ENCODE measurements at regions not wholly inside any gene's neighbourhood (a gene's known extent, or its start where the extent isn't known, plus 50 kb on each side); places are given as distances from the start of the nearest gene placed in this dataset.
"Not testable (repeated sequence)": the region's sequence is repeated elsewhere in the genome, so short reads cannot be mapped to it uniquely, and the experiment has no call there.

DNA sequence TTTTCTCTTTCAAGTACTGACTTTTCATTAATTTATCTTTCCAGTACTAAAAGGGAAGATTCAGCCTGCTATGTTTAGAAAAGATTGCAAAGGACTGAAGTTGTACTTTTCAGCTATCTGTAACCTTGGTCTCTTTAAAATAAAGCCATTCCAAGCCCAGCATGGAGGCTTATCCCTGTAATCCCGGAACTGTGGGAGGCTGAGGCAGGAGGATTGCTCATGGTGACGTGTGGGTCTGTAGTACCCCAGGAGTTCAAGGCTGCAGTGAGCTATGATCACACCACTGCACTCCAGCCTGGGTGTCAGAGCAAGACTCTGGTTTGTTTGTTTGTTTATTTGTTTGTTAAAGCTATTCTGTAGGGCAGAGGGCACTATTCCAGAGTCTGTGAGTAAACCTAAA lies 50.6 kb upstream of the TMEM170B start:
- no peak for DNase-seq

- no peak for DNase-seq
These were observed 51.1 kb upstream of the TMEM170B start for GRCh38 chr6:11486486-11486885.

DNA sequence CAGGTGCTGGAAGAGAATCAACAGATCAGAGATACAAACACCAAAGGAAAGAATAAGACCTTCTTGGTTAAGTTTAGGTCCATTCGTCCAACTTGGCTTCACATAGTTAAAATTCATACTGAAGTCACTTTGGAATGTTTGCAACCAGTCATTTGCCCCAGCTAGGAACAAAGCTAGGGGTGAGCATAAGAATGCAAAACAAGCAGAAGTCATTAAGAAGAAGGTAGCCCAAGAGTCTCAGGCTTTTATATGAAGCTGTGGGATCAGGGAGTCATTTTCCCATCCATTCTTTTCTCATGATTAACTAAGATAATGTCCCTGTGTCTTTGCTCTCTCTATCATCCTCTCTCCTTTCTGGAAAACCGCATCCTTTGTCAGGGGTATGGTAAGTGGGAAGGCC lies 51.5 kb upstream of the TMEM170B start:
- DNase-seq = no peak

DNA sequence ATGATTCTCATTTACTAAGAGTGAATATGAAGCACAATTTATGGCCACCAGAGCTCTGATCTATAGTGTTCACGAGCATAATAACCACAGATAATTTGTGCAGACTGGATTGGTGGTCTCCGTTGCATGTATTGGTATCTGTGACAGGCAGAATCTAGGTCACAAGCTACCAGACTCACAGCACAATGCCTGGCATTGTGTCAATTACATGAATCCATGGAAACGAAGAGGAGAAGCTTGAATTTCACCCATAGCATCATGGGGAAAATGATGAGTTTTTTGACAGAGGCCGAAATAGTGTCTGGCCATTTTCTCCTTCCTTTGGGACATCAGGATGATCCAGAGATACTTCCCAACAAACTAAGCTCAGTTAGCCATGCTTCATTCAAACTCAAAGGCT lies 52.3 kb upstream of the TMEM170B start:
- DNase-seq = no peak

GRCh38 chr6:11484441-11484840 lies 53.1 kb upstream of the TMEM170B start:
- DNase-seq = no peak

- no peak for DNase-seq
These were observed 54.9 kb upstream of the TMEM170B start for GRCh38 chr6:11482616-11483015.

DNA sequence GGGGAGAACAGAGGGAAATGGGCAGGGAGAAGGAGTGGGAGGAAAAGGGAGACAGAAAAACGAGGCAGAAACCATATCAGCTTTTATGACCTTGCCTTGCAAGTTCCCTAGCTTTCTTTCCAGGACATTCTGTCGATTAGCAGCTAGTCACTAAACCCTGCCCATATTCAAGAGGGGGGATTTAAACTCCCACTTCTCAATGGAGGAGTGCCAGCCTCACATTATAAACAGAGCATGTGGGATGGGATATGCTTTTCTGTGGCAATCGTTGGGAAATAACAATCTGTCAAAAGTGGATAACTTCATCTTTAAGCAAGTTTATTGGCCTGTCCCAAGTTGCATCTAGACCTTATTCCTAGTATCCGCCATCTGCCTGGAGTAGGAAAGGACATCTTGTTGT lies 57.0 kb upstream of the TMEM170B start:
- no peak for DNase-seq

- DNase-seq = no peak
These were observed 58.3 kb upstream of the TMEM170B start for GRCh38 chr6:11479296-11479695.

DNA sequence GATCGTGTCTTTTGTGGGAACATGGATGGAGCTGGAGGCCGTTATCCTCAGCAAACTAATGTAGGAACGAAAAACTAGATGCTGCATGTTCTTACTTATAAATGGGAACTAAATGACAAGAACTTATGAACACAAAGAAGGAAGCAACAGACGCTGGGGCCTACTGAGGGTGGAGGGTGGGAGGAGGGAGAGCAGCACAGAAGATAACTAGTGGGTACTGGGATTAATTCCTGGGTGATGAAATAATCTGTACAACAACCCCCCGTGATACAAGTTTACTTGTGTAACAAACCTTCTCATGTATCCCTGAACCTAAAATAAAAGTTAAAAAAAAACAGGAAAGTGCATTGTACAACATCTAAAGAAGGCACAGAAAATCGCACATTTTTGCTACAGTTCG lies 59.0 kb upstream of the TMEM170B start:
- no peak for DNase-seq

GRCh38 chr6:11475016-11475415 lies 62.5 kb upstream of the TMEM170B start:
- DNase-seq = no peak

DNA sequence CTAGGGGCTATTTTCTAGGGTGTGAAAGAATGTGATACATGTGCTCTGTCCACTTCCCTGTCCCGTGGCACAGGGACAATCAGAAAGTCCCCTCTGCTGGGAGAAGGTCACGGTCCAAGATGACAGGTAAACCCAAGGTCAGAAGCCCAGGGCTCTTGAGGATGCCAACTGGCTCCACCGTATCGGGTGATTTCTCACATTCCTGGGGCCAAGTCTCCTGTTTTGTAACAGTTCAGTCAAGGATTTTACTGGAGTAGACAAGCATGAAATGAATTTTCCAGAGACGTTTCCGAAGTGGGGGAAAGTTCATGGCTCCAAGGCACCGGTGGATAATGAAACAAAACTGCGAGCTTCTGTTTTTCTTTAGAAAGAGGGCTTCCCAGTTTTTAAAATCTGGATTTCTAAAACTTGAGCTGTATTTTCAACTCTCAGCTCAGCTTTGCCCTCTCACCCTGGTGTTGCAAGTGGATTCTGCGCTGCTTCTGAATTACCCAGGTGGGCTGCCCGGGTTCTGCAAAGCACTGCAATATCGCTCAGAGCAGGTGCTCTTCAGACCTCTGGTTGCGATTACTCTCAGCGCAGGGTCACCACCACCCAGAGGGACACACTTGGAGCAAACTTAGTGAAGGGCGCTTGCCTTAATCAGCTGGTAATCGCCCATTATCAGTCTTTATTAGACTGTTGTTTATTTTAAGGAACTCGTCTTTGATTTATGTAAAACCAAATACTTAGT lies 64.4 kb upstream of the TMEM170B start:
- DNase-seq = no peak

DNA sequence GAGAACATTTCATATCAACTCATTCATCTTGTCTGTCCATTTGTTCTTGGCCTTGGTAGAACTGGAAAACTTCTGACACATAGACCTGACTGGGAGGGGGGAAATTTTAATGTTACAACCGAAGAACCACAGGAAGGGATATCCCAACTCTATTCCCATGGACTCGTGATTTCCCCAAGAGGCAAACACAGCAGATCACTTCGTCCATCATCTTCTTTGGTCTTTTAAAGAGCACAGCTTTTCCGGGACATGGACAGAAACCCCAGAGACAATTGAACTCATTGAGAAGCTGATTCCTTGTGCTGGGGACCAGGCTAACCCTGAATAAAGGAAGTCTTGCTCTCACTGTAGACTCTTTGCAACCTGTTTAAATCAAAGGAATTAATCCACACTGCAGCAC lies 66.3 kb upstream of the TMEM170B start:
- no peak for DNase-seq

GRCh38 chr6:11469684-11470083 lies 67.9 kb upstream of the TMEM170B start:
- no peak for DNase-seq

- not testable (repeated sequence) for DNase-seq
These were observed 69.3 kb upstream of the TMEM170B start for GRCh38 chr6:11468271-11468670.

DNA sequence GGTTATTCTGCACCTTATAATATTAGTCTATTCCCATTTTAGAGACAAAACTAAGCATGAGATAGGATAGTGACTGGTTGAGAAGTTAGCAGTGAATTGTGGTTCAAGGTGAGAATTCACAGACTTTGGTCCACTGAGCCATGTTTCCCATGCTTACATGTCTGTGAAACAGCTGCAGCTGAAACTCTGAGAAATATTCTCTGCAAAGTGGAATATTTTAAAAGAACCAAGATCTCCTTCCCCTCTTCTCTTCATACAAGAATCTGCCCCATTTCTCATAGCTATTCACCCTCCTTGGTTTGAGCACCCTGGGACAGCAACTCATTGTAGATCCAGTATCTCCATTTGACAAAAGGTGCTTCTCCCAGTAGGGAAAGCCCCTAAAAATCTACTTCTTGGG lies 70.2 kb upstream of the TMEM170B start:
- no peak for DNase-seq

DNA sequence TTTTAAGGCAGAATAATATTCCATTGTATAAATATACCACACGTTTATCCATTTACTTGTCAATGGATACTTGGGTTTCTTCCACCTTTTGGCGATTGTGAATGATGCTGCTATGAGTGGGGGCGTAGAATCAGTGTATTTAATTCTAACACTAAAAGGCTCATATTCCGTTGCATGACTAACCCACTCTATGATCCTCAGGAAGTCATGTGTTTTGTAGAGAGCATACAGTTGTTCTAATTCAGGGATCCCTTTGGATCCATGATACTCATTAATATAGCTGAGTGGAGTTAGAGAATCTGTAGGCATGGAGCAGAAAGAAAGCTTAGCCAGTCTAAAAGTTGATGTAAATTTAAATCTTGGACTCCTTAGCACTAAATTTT lies 74.2 kb upstream of the TMEM170B start:
- DNase-seq = no peak

DNA sequence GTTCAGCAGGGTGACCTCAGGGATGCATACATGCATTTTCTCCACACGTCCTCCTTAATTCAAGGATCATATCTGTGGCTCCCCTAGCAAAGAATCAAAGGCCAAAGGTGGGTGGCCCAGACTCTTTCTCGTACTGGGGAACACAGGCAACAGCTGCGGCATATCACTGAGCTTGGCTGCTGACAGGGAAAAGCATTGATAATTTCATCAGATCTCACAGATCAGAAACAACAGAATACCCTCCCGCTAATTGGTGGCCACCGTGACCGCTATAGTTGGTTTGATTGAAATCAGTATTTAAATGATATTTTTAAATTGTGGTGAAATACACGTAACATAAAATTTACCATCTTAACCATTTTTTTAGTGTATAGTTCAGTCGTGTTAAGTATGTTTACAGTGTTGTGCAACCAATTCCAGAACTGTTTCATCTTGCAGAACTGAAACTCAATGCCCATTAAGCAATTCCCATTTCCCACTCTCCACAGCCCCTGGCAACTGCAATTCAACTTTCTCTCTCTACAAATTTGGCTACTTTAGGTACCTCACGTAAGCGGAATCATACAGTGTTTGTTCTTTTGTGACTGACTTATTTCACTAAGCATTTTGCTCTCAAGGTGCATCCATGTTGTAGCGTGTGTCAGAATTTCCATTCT lies 74.7 kb upstream of the TMEM170B start:
- no peak for DNase-seq

DNA sequence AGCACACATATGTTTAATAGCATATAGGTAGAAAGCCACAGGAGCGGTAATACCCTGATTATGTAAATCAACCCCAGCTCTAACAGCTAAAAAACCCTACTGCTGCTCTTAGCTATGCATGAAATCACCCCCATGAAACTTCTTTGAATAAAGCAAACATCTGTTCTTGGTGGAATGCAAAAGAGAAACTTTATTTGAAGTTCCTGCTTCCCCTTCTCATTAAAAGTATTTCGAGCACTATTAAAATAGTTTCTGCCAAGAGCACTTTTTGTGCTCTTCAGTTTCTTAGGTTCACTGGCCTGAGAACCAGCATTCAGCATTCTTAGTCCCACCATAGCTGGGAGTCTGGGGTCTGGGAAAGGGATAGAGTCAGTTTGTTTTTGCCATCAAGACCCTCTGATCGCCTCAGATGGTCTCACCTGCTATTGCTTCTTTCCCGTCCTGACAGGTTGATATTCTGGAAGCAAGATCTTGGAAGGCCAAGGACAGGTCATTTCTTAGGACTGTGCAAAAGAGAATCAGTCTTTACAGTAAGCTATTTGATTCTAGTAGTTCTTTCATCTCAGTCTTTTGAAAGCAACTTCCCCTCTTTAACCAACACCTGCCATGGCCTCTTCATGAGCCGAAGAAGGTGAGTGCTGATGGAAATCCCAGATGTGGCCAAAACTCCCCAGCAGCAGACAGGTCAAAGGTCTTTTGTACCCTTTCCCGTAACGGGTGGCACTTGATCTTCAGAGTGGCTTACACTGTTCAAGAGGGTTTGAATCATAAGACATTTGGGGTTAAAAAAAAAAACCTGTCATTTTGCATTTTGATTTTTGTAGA lies 76.5 kb upstream of the TMEM170B start:
- peak; percentile 4 to 21 for DNase-seq

DNA sequence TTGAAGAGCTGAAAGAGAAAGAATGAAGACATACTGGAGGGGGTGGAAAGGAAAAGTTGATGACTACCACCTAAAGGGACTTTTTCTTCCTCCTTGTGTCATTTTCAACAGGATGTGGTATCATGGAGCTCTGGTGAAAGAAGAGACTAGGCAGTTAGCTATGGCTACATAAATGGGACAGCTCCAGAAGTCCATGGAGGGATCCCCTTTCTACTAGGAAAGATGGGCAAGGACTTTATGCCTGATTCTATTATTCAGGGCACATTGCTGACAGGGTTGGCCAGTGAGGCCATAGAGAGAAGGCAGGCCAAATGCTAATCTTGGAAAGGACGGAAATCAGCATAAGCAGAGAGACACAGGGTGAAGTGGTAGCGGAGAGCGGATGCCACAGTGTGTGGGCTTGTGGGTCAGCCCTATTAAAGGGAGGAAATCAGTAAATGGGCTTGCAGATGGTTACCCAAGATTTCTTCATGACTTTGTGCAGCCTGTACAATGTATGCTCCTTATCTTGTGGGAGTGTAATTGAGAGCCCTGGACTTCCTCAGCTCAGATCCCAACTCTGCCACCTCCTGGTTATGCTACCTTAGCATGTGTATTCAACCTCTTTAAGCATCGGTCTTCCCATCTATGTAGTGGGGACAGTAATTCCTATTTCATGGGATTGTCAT lies 77.4 kb upstream of the TMEM170B start:
- peak; percentile 21 to 24 for DNase-seq

DNA sequence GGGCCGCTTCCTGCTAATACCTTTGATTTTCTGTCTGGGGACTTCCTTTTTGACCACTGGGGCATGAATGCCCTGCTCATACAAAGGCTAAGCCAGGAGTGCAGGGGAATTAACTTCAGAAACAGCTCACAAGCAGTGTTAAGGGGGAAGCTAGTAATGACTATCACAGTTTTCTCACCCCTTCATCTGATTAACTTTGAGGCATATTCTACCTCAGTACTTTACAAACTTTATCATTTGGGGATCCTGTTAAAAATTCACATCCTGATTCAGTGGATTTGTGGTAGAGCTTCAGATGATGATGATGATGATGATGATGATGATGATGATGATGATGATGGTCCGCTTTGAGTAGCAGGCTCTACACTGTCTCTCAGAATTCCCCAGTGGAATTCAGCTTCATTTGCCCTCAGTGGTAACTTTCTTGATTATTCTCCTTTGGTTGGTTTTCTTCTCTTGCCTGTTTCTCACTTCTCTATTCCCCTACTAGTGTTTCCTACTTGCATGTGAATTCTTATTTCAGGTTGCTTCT lies 78.4 kb upstream of the TMEM170B start:
- peak in 1 of 2 experiments; percentile 6 for DNase-seq

DNA sequence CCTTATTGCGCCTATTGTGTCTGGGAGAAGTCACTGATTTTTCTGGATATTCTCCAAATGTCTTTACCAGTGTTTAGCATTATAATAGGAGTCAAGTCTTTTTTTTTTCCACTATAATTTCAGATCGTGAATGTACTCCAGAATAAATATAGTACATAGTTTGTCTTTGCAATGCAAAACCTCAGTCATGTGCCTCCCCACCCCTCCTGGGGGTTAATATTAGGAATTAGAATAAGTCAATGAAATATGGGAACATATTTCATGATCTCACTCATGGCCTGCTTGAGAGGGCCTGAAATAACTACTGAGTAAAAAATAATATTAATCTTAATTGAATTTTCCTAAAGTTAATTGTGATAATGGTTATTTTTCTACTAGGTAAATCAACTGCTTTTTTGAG lies 79.0 kb upstream of the TMEM170B start:
- DNase-seq = no peak

DNA sequence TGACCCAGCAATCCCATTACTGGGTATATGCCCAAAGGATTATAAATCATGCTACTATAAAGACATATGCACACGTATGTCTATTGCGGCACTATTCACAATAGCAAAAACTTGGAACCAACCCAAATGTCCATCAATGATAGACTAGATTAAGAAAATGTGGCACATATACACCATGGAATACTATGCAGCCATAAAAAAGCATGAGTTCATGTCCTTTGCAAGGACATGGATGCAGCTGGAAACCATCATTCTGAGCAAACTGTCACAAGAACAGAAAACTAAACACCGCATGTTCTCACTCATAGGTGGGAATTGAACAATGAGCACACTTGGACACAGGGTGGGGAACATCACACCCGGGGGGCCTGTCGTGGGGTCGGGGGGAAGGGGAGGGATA lies 80.1 kb upstream of the TMEM170B start:
- DNase-seq = not testable (repeated sequence)

DNA sequence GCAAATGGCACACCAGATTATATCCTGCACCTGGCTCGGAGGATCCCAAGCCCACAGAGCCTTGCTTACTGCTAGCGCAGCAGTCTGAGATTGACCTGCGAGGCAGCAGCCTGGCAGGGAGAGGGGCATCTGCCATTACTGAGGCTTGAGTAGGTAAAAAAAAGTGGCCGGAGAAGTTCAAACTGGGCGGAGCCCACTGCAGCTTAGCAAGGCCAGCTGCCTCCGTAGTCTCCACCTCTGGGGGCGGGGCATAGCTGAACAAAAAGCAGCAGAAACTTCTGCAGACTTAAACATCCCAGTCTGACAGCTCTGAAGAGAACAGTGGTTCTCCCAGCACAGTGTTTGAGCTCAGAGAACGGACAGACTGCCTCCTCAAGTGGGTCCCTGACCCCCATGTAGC lies 85.4 kb upstream of the TMEM170B start:
- DNase-seq = not testable (repeated sequence)
